Thoracic aorta (tissue), 2 donors: ENCODE measurements at regions not wholly inside any gene's neighbourhood (a gene's known extent, or its start where the extent isn't known, plus 50 kb on each side); places are given as distances from the start of the nearest gene placed in this dataset.

Experiments
- ATAC-seq: fragments of 150-250 bp; one replicate; pipeline ENCODE4 v1.8.0; 2017; ENCODE audit warnings: low read depth; ENCODE audit not compliant: insufficient number of reproducible peaks, low FRiP score
- DNase-seq: peaks from one replicate; pipeline ENCODE4 v3.0.0-alpha.2; 2020; ENCODE audit warnings: low spot score
- H3K27ac ChIP-seq, 2 donors: fragments of 200-600 bp; sonication (generic); 1 replicate in 1 of 2; 2 replicates in 1 of 2; pipeline ENCODE4 v1.5.1; 2016; ENCODE audit warnings: mild to moderate bottlenecking in 2 of 2, moderate library complexity in 2 of 2
- H3K27me3 ChIP-seq: fragments of 200-600 bp; sonication (generic); replicated peaks from 2 replicates; pipeline ENCODE4 v1.6.0; 2016; ENCODE audit warnings: mild to moderate bottlenecking; ENCODE audit not compliant: insufficient read depth
- H3K36me3 ChIP-seq: fragments of 200-600 bp; sonication (generic); one replicate; pipeline ENCODE4 v1.5.1; 2016
- H3K4me1 ChIP-seq, 2 donors: fragments of 200-600 bp; sonication (generic); 1 replicate in 1 of 2; 2 replicates in 1 of 2; pipeline versions ENCODE4 v1.5.1 to v1.6.0; 2016; ENCODE audit warnings: low read depth in 2 of 2, mild to moderate bottlenecking in 1 of 2; ENCODE audit not compliant: control insufficient read depth in 1 of 2
- H3K4me3 ChIP-seq: fragments of 200-600 bp; sonication (generic); 2 replicates; pipeline ENCODE4 v1.5.1; 2016; ENCODE audit warnings: mild to moderate bottlenecking
- H3K9me3 ChIP-seq: fragments of 200-600 bp; sonication (generic); 2 replicates; pipeline ENCODE4 v1.5.1; 2016
- CTCF ChIP-seq: fragments of 200-600 bp; sonication (generic); IDR thresholded peaks from one replicate; pipeline ENCODE4 v1.5.1; 2019; ENCODE audit warnings: antibody characterized with exemption

- H3K9me3 ChIP-seq, result no peaks in the 10 kb centered on the region
- H3K4me3 ChIP-seq, result no peak overlapping the region
- DNase-seq, result no peak
- H3K4me1 ChIP-seq, result no peaks in the 10 kb centered on the region
- H3K27me3 ChIP-seq, result no peaks in the 10 kb centered on the region
- no peaks in the 10 kb centered on the region for H3K36me3 ChIP-seq
- no peak for TF ChIP-seq CTCF
- H3K27ac ChIP-seq, result no peak overlapping the region
- no peak for ATAC-seq
These were observed 119.9 kb upstream of the NDN start for GRCh38 chr15:23806980-23807379.

- ATAC-seq (no peak), DNase-seq (no peak)
- Histone ChIP-seq H3K4me3 (no peak overlapping the region), H3K27me3 (no peaks in the 10 kb centered on the region), H3K4me1 (no peaks in the 10 kb centered on the region), H3K9me3 (no peaks in the 10 kb centered on the region), H3K27ac (no peak overlapping the region), H3K36me3 (no peaks in the 10 kb centered on the region)
- no peak for TF ChIP-seq CTCF
These were observed 136.4 kb upstream of the NDN start for GRCh38 chr15:23823508-23823907.

GRCh38 chr15:23828786-23829185, 141.7 kb upstream of the NDN start:
- Histone ChIP-seq H3K27me3 (no peaks in the 10 kb centered on the region), H3K4me1 (no peaks in the 10 kb centered on the region), H3K27ac (no peak overlapping the region), H3K36me3 (no peaks in the 10 kb centered on the region), H3K4me3 (no peak overlapping the region), H3K9me3 (no peaks in the 10 kb centered on the region)
- no peak for DNase-seq
- TF ChIP-seq CTCF, result no peak
- ATAC-seq, result no peak

- Histone ChIP-seq H3K4me3 (no peak overlapping the region), H3K9me3 (no peaks in the 10 kb centered on the region), H3K27me3 (no peaks in the 10 kb centered on the region), H3K27ac (no peak overlapping the region), H3K36me3 (no peaks in the 10 kb centered on the region), H3K4me1 (no peaks in the 10 kb centered on the region)
- no peak for DNase-seq
- no peak for TF ChIP-seq CTCF
- no peak for ATAC-seq
These were observed 148.8 kb upstream of the NDN start for GRCh38 chr15:23835953-23836352.

- ATAC-seq, result no peak
These were observed 152.9 kb upstream of the NDN start for GRCh38 chr15:23839893-23840474.

More at GRCh38 chr15:23839893-23840474, 152.9 kb upstream of the NDN start:
- TF ChIP-seq CTCF, result no peak
- Histone ChIP-seq H3K27me3 (no peaks in the 10 kb centered on the region), H3K4me1 (no peaks in the 10 kb centered on the region), H3K9me3 (no peaks in the 10 kb centered on the region), H3K36me3 (no peaks in the 10 kb centered on the region), H3K4me3 (no peak overlapping the region), H3K27ac (no peak overlapping the region)
- DNase-seq, result no peak
